ENCODE measurements at regions not wholly inside any gene's neighbourhood (a gene's known extent, or its start where the extent isn't known, plus 50 kb on each side); places are given as distances from the start of the nearest gene placed in this dataset.

DNA sequence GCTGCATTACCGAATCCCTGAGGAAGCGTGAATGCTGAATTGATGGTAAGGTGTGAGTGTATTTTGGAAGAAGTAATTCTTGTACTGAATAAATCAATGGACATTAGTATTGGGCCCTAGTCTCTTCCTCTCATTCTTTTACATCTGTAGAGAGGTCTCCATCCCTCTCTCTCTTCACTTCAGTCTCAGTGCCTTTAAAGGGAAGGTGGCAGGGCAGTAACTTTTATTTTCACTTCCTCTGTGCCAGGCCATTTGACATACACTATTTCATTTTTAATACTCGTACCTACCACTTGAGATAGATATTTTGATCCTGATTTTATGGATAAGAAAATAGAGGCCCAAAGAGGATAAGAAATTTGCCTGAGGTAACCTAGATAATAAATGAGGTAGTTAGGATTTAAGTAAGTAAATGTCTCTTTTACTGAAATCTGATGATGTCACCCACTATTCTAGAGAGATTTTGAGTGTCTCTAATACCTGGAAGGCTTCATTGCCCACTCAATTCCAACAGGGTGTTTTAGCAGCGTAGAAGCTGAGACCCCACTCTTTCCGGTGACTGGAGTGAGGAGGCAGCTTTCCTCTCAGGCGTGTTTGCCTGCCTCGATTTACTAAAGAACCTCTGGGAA lies 177.9 kb upstream of the PRICKLE1 start:
- no peak for DNase-seq (ENCODE audit: low spot score)
- no peak for TF ChIP-seq CTCF (IDR thresholded peaks at IDR 0.05)
- H3K27ac ChIP-seq: no peak overlapping the region
- H3K4me3 ChIP-seq: no peak overlapping the region

- no peak overlapping the region for H3K27ac ChIP-seq
- H3K4me3 ChIP-seq: no peak overlapping the region
- no peak for TF ChIP-seq CTCF (IDR thresholded peaks at IDR 0.05)
- DNase-seq (ENCODE audit: low spot score): no peak
Measured at GRCh38 chr12:42766754-42767153, 177.2 kb upstream of the PRICKLE1 start.

GRCh38 chr12:42766026-42766425 lies 176.5 kb upstream of the PRICKLE1 start:
- no peak for DNase-seq (ENCODE audit: low spot score)
- Histone ChIP-seq H3K27ac (no peak overlapping the region), H3K4me3 (no peak overlapping the region)
- no peak for TF ChIP-seq CTCF (IDR thresholded peaks at IDR 0.05)

DNA sequence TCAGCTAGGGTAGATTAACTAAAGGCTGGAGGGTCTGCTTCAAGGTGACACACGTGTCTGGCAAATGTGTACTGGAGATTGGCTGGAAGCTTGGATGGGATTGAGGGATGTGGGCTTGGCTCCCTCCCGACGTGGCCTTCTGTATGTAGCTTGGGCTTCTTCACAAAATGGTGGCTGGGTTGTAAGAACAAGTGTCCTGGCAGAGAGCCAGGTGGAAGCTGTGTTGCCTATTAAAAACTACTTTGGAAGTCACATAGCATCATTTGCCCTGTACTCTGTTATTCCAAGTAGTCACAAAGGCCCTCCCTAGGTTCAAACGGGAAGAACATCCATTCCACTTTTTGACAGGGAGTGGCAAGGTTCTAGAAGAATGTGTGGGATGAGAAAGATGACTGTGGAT lies 174.1 kb upstream of the PRICKLE1 start:
- Histone ChIP-seq H3K27ac (no peak overlapping the region), H3K4me3 (no peak overlapping the region)
- no peak for DNase-seq (ENCODE audit: low spot score)
- no peak for TF ChIP-seq CTCF (IDR thresholded peaks at IDR 0.05)

DNA sequence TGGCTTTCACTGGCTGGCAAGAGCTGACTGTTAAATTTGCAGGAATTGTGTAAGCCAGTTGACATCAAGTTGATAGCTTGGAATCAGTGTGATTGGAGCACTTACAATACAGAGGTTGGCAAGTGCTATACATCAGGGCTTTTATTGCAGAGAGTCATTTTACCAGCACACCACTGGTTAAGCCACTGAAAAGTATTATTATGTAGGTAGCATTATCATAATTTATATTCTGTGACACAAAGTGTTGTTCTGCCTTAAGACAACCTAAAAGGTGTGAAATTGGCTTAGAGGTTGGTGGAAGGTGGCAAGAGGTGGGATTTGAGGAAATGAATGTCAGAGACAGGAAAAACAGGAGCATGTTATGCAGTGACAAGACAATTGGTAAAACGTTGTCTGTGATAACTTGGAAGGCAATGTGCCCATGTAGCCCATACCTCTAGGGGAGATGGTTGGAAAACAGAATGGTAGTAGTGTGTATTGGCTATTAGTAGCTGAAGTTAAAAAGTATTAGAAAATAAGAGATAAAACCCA lies 172.9 kb upstream of the PRICKLE1 start:
- DNase-seq (ENCODE audit: low spot score): no peak
- no peak for TF ChIP-seq CTCF (IDR thresholded peaks at IDR 0.05)
- no peak overlapping the region for H3K27ac ChIP-seq
- H3K4me3 ChIP-seq: no peak overlapping the region

- TF ChIP-seq CTCF (IDR thresholded peaks at IDR 0.05): no peak
- DNase-seq (ENCODE audit: low spot score): no peak
- H3K27ac ChIP-seq: no peak overlapping the region
- no peak overlapping the region for H3K4me3 ChIP-seq
Measured at GRCh38 chr12:42761601-42762350, 172.2 kb upstream of the PRICKLE1 start.

- DNase-seq (ENCODE audit: low spot score): no peak
- no peak for TF ChIP-seq CTCF (IDR thresholded peaks at IDR 0.05)
Measured at GRCh38 chr12:42761086-42761485, 171.5 kb upstream of the PRICKLE1 start.

More at GRCh38 chr12:42761086-42761485, 171.5 kb upstream of the PRICKLE1 start:
- H3K4me3 ChIP-seq: no peak overlapping the region
- no peak overlapping the region for H3K27ac ChIP-seq

All from coronary artery (tissue), 2 donors.